ENCODE measurements at regions not wholly inside any gene's neighbourhood (a gene's known extent, or its start where the extent isn't known, plus 50 kb on each side); places are given as distances from the start of the nearest gene placed in this dataset.
"Not testable (repeated sequence)": the region's sequence is repeated elsewhere in the genome, so short reads cannot be mapped to it uniquely, and the experiment has no call there.

DNA sequence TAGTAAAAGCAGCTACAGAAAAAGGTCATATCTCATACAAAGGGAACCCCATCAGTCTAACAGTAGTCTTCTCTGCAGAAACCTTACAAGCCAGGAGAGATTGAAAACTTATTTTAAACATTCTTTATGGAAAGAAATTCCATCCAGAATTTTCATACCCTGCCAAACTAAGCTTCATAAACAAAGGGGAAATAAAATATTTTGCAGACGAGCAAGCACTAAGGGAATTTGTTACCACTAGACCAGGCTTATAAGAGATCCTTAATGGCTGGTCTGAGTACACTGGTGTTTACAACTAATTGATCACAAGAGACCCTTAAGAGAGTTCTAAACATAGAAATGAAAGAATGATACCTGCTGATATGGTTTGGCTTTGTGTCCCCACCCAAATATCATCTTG lies 128.6 kb upstream of the TNFSF11 start:
- H3K36me3 ChIP-seq (ENCODE audit: control insufficient read depth in 3 of 3, insufficient read depth in 2 of 3, low read depth in 1 of 3, low read length in 3 of 3) = no peaks in the 10 kb centered on the region
- peaks cover 2 to 8% of the 10 kb centered on the region in 2 donors for H3K9me3 ChIP-seq (ENCODE audit: control insufficient read depth in 2 of 2, insufficient read depth in 1 of 2, low read depth in 1 of 2, low read length in 1 of 2)
- no peak for FAIRE-seq
- H3K27ac ChIP-seq (ENCODE audit: low read depth in 1 of 3, low read length in 2 of 3) = no peak overlapping the region
- no peaks in the 10 kb centered on the region for H3K4me1 ChIP-seq (ENCODE audit: control insufficient read depth in 3 of 3, insufficient read depth in 2 of 3, low read depth in 1 of 3, low read length in 2 of 3)
- no peaks in the 10 kb centered on the region for H3K27me3 ChIP-seq (ENCODE audit: control insufficient read depth in 3 of 3, insufficient read depth in 3 of 3, low read length in 3 of 3)
- no peak for DNase-seq
- 91 to 96% (median 91%) methylated on average over 1 of the region's 1 CpG for WGBS, 3 donors
- H3K4me3 ChIP-seq (ENCODE audit: low read depth in 1 of 3, low read length in 3 of 3) = no peak overlapping the region

DNA sequence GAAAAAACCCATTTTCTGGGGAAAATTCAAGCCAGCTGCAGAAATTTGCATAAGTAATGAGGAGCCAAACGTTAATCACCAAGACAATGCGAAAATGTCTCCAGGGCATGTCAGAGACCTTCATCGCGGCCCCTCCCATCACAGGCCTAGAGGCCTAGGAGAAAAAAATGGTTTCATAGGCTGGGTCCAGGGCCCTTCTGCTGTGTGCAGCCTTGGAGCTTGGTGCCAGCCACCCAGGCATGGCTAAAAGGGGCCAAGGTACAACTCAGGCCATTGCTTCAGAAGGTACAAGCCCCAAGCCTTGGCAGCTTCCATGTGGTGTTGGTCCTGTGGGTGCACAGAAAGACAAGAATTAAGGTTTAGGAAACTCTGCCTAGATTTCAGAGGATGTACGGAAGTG lies 127.4 kb upstream of the TNFSF11 start:
- not testable (repeated sequence) for H3K27me3 ChIP-seq (ENCODE audit: control insufficient read depth in 3 of 3, insufficient read depth in 3 of 3, low read length in 3 of 3); H3K9me3 ChIP-seq (ENCODE audit: control insufficient read depth in 2 of 2, insufficient read depth in 1 of 2, low read depth in 1 of 2, low read length in 1 of 2); H3K4me3 ChIP-seq (ENCODE audit: low read depth in 1 of 3, low read length in 3 of 3); FAIRE-seq; H3K4me1 ChIP-seq (ENCODE audit: control insufficient read depth in 3 of 3, insufficient read depth in 2 of 3, low read depth in 1 of 3, low read length in 2 of 3); H3K36me3 ChIP-seq (ENCODE audit: control insufficient read depth in 3 of 3, insufficient read depth in 2 of 3, low read depth in 1 of 3, low read length in 3 of 3); DNase-seq; H3K27ac ChIP-seq (ENCODE audit: low read depth in 1 of 3, low read length in 2 of 3)
- 89 to 94% (median 93%) methylated on average over 5 of the region's 5 CpGs for WGBS, 3 donors

DNA sequence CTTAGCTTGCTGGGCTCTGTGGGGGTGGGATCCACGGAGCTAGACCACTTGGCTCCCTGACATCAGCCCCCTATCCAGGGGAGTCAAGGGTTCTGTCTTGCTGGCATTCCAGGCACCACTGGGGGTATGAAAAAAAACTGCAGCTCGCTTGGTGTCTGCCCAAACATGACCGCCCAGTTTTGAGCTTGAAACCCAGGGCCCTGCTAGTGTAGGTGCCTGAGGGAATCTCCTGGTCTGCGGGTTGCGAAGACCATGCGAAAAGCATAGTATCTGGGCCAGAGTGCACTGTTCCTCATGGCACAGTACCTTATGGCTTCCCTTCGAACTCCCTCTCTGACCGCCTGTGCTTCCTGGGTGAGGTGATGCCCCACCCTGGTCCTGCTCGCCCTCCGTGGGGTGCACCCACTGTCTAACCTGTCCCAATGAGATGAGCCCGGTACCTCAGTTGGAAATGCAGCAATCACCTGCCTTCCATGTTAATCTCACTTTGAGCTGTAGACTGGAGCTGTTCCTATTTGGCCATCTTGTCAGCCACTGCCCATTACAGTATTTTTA lies 120.8 kb upstream of the TNFSF11 start:
- DNase-seq = no peak
- 94 to 97% (median 94%) methylated on average over 11 of the region's 11 CpGs for WGBS, 3 donors
- no peak overlapping the region for H3K27ac ChIP-seq (ENCODE audit: low read depth in 1 of 3, low read length in 2 of 3)
- no peak overlapping the region for H3K4me3 ChIP-seq (ENCODE audit: low read depth in 1 of 3, low read length in 3 of 3)
- peaks cover 0 to 4% (median 0%) of the 10 kb centered on the region in 3 donors for H3K4me1 ChIP-seq (ENCODE audit: control insufficient read depth in 3 of 3, insufficient read depth in 2 of 3, low read depth in 1 of 3, low read length in 2 of 3)
- no peaks in the 10 kb centered on the region for H3K27me3 ChIP-seq (ENCODE audit: control insufficient read depth in 3 of 3, insufficient read depth in 3 of 3, low read length in 3 of 3)
- FAIRE-seq = no peak
- H3K36me3 ChIP-seq (ENCODE audit: control insufficient read depth in 3 of 3, insufficient read depth in 2 of 3, low read depth in 1 of 3, low read length in 3 of 3) = no peaks in the 10 kb centered on the region
- H3K9me3 ChIP-seq (ENCODE audit: control insufficient read depth in 2 of 2, insufficient read depth in 1 of 2, low read depth in 1 of 2, low read length in 1 of 2) = peaks cover 0 to 3% of the 10 kb centered on the region in 2 donors

DNA sequence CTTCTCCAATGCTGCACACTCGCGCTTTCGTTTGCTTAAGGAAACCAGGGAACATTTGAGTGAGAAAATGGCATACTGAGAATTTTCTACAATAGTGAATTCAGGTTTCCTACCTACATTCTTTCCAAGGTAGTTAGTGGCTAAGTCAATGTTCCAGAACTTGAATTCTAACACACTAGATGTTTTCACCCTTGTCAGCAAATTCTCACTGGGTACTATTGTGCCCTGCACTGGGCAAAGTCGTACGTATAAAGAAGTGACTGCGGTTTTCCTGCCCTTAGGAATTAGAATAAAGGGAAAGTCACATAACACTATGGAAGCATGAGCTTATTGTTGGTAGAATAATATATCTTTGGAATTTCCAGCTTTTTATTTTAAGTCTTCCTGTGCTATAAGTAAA lies 119.2 kb upstream of the TNFSF11 start:
- peaks cover 0 to 4% (median 0%) of the 10 kb centered on the region in 3 donors for H3K4me1 ChIP-seq (ENCODE audit: control insufficient read depth in 3 of 3, insufficient read depth in 2 of 3, low read depth in 1 of 3, low read length in 2 of 3)
- DNase-seq = no peak
- no peaks in the 10 kb centered on the region for H3K36me3 ChIP-seq (ENCODE audit: control insufficient read depth in 3 of 3, insufficient read depth in 2 of 3, low read depth in 1 of 3, low read length in 3 of 3)
- no peaks in the 10 kb centered on the region for H3K27me3 ChIP-seq (ENCODE audit: control insufficient read depth in 3 of 3, insufficient read depth in 3 of 3, low read length in 3 of 3)
- no peak overlapping the region for H3K27ac ChIP-seq (ENCODE audit: low read depth in 1 of 3, low read length in 2 of 3)
- no peak for FAIRE-seq
- peaks cover 0 to 3% of the 10 kb centered on the region in 2 donors for H3K9me3 ChIP-seq (ENCODE audit: control insufficient read depth in 2 of 2, insufficient read depth in 1 of 2, low read depth in 1 of 2, low read length in 1 of 2)
- WGBS, 3 donors = 65 to 82% (median 66%) methylated on average over 6 of the region's 6 CpGs
- no peak overlapping the region for H3K4me3 ChIP-seq (ENCODE audit: low read depth in 1 of 3, low read length in 3 of 3)

DNA sequence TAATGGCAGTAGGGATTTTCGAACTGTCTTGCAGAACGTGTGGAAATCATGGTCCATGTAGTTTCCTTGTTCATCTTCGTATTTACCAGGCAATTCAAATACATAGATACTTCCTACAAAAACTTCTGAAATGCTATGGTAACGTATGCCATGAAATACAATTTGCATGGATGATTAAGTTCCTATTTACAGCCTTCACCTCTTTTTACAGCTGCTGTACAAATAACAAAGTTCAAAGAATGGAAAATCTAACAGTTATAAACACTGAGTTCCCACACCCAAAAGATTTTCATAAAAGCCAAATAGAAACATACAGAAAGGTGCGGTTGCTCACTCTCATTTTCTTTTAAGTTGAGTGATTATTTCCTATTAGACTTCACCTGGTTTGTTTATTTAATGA lies 115.8 kb upstream of the TNFSF11 start:
- H3K4me1 ChIP-seq (ENCODE audit: control insufficient read depth in 3 of 3, insufficient read depth in 2 of 3, low read depth in 1 of 3, low read length in 2 of 3) = peaks cover 0 to 4% (median 0%) of the 10 kb centered on the region in 3 donors
- no peaks in the 10 kb centered on the region for H3K27me3 ChIP-seq (ENCODE audit: control insufficient read depth in 3 of 3, insufficient read depth in 3 of 3, low read length in 3 of 3)
- WGBS, 3 donors = 15 to 50% (median 26%) methylated on average over 5 of the region's 5 CpGs
- H3K9me3 ChIP-seq (ENCODE audit: control insufficient read depth in 2 of 2, insufficient read depth in 1 of 2, low read depth in 1 of 2, low read length in 1 of 2) = no peaks in the 10 kb centered on the region
- DNase-seq (peak; percentile 57 to 65), FAIRE-seq (peak; percentile 71)
- no peak overlapping the region for H3K4me3 ChIP-seq (ENCODE audit: low read depth in 1 of 3, low read length in 3 of 3)
- no peaks in the 10 kb centered on the region for H3K36me3 ChIP-seq (ENCODE audit: control insufficient read depth in 3 of 3, insufficient read depth in 2 of 3, low read depth in 1 of 3, low read length in 3 of 3)
- H3K27ac ChIP-seq (ENCODE audit: low read depth in 1 of 3, low read length in 2 of 3) = no peak overlapping the region

DNA sequence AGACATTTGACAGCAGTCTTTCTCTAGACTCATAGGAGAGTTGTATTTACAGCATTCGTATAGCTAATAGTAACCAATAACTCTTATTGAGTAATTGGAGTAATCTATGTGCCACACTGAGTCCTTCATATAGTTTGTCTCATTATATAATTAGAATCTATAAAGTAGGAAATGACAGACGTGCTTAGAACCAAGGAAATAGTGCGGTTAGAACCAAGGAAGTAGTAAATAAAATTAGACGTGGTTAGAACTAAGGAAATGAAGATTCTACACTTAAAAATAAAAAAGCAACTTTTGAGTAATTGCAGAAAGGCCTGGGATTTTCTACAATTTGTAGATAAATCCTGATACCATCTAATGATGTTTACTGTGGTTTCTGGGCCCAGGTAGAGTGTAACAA lies 107.8 kb upstream of the TNFSF11 start:
- FAIRE-seq (no peak), DNase-seq (peak in 1 of 2 donors; percentile 4)
- Histone ChIP-seq H3K4me1 (ENCODE audit: control insufficient read depth in 3 of 3, insufficient read depth in 2 of 3, low read depth in 1 of 3, low read length in 2 of 3) (no peaks in the 10 kb centered on the region), H3K27ac (ENCODE audit: low read depth in 1 of 3, low read length in 2 of 3) (no peak overlapping the region), H3K36me3 (ENCODE audit: control insufficient read depth in 3 of 3, insufficient read depth in 2 of 3, low read depth in 1 of 3, low read length in 3 of 3) (no peaks in the 10 kb centered on the region), H3K4me3 (ENCODE audit: low read depth in 1 of 3, low read length in 3 of 3) (no peak overlapping the region), H3K9me3 (ENCODE audit: control insufficient read depth in 2 of 2, insufficient read depth in 1 of 2, low read depth in 1 of 2, low read length in 1 of 2) (no peaks in the 10 kb centered on the region), H3K27me3 (ENCODE audit: control insufficient read depth in 3 of 3, insufficient read depth in 3 of 3, low read length in 3 of 3) (no peaks in the 10 kb centered on the region)
- 27 to 42% (median 28%) methylated on average over 4 of the region's 4 CpGs for WGBS, 3 donors

DNA sequence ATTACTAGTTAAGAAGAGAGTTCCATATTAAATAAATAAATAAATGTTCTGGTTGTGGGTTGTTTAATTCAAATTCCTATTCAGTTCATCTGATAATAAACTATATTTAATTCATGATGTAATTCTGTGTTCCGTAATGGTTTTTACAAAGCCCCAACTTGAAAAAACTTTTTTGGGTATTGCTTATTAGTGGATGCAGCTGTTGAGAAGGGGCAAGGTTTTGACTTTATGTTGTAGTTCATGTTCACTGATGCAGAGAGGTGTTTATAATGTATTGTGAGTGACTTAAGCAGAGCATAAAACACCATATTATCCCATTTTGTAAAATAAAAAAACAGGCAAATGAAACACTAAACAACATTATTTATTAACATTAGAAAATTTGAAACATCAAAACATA lies 107.3 kb upstream of the TNFSF11 start:
- FAIRE-seq = no peak
- DNase-seq = no peak

DNA sequence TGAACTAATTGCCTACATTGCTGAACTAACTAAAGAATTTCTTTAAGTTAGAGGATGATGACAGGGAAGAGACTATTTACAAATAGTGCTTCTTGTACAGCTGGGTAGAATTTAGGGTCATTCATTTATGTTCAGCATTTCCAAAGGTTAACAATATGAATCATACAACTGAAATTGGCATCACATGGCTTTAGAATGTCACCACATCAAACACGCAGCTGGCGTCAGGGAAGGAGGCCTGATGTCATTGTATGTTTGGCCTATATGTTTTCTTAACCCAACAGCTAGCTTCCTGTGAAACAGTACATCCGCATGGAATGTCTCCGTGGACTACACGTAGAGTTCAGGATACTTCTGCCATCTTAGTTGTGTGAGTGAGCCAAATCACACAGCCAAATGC lies 99.0 kb upstream of the TNFSF11 start:
- no peaks in the 10 kb centered on the region for H3K36me3 ChIP-seq (ENCODE audit: control insufficient read depth in 3 of 3, insufficient read depth in 2 of 3, low read depth in 1 of 3, low read length in 3 of 3)
- H3K27me3 ChIP-seq (ENCODE audit: control insufficient read depth in 3 of 3, insufficient read depth in 3 of 3, low read length in 3 of 3) = no peaks in the 10 kb centered on the region
- FAIRE-seq = no peak
- WGBS, 3 donors = 87 to 91% (median 88%) methylated on average over 5 of the region's 5 CpGs
- H3K27ac ChIP-seq (ENCODE audit: low read depth in 1 of 3, low read length in 2 of 3) = no peak overlapping the region
- no peak for DNase-seq
- no peaks in the 10 kb centered on the region for H3K4me1 ChIP-seq (ENCODE audit: control insufficient read depth in 3 of 3, insufficient read depth in 2 of 3, low read depth in 1 of 3, low read length in 2 of 3)
- no peak overlapping the region for H3K4me3 ChIP-seq (ENCODE audit: low read depth in 1 of 3, low read length in 3 of 3)
- no peaks in the 10 kb centered on the region for H3K9me3 ChIP-seq (ENCODE audit: control insufficient read depth in 2 of 2, insufficient read depth in 1 of 2, low read depth in 1 of 2, low read length in 1 of 2)

More for the DNA sequence above, 107.3 kb upstream of the TNFSF11 start:
- H3K27me3 ChIP-seq (ENCODE audit: control insufficient read depth in 3 of 3, insufficient read depth in 3 of 3, low read length in 3 of 3) = no peaks in the 10 kb centered on the region
- no peak overlapping the region for H3K4me3 ChIP-seq (ENCODE audit: low read depth in 1 of 3, low read length in 3 of 3)
- no peaks in the 10 kb centered on the region for H3K9me3 ChIP-seq (ENCODE audit: control insufficient read depth in 2 of 2, insufficient read depth in 1 of 2, low read depth in 1 of 2, low read length in 1 of 2)
- H3K36me3 ChIP-seq (ENCODE audit: control insufficient read depth in 3 of 3, insufficient read depth in 2 of 3, low read depth in 1 of 3, low read length in 3 of 3) = no peaks in the 10 kb centered on the region
- WGBS, 3 donors = 77 to 90% (median 88%) methylated on average over 1 of the region's 1 CpG
- H3K4me1 ChIP-seq (ENCODE audit: control insufficient read depth in 3 of 3, insufficient read depth in 2 of 3, low read depth in 1 of 3, low read length in 2 of 3) = no peaks in the 10 kb centered on the region
- no peak overlapping the region for H3K27ac ChIP-seq (ENCODE audit: low read depth in 1 of 3, low read length in 2 of 3)

DNA sequence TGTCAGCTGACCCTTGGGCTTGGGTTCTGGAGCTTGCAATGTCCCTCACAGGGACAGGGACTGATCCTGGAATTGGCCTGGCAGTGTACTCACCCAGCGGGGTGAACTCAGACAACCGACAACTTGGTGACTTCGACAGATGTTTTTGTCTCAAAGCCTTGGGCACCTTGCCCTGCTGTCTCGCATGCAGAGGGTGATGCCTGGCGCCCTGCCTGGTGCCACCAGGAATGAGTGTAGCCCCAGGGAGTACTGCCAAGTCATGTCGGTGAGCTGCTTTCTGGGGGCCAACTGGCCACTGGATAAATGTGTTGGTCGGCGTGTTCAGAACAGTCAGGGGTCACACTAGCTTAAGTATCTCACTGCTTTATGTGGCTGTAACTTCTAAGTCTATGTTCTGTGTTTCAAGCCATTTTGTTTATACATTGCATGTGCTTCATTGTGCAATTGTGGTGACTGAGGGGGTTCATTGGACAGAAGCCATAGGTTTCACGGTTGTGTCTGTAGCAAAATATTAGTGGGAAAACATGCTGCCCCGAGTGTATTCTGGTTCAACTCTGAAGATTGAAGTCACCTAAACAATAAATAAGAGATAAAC lies 96.3 kb upstream of the TNFSF11 start:
- DNase-seq (no peak), FAIRE-seq (no peak)
- Histone ChIP-seq H3K27me3 (ENCODE audit: control insufficient read depth in 3 of 3, insufficient read depth in 3 of 3, low read length in 3 of 3) (no peaks in the 10 kb centered on the region), H3K36me3 (ENCODE audit: control insufficient read depth in 3 of 3, insufficient read depth in 2 of 3, low read depth in 1 of 3, low read length in 3 of 3) (no peaks in the 10 kb centered on the region), H3K4me1 (ENCODE audit: control insufficient read depth in 3 of 3, insufficient read depth in 2 of 3, low read depth in 1 of 3, low read length in 2 of 3) (no peaks in the 10 kb centered on the region), H3K27ac (ENCODE audit: low read depth in 1 of 3, low read length in 2 of 3) (no peak overlapping the region), H3K9me3 (ENCODE audit: control insufficient read depth in 2 of 2, insufficient read depth in 1 of 2, low read depth in 1 of 2, low read length in 1 of 2) (no peaks in the 10 kb centered on the region), H3K4me3 (ENCODE audit: low read depth in 1 of 3, low read length in 3 of 3) (no peak overlapping the region)
- 81 to 90% (median 82%) methylated on average over 10 of the region's 10 CpGs for WGBS, 3 donors

Data from small intestine (tissue), 7 donors.